LNCAP (cell line): ENCODE measurements at regions not wholly inside any gene's neighbourhood (a gene's known extent, or its start where the extent isn't known, plus 50 kb on each side); places are given as distances from the start of the nearest gene placed in this dataset.

ENCODE experiments used
- TF ChIP-seq, protein P1 (sequence below): fragments of 450-650 bp; IDR thresholded peaks from 2 replicates; pipeline ENCODE4 v1.5.1; 2017; ENCODE audit warnings: mild to moderate bottlenecking

DNA sequence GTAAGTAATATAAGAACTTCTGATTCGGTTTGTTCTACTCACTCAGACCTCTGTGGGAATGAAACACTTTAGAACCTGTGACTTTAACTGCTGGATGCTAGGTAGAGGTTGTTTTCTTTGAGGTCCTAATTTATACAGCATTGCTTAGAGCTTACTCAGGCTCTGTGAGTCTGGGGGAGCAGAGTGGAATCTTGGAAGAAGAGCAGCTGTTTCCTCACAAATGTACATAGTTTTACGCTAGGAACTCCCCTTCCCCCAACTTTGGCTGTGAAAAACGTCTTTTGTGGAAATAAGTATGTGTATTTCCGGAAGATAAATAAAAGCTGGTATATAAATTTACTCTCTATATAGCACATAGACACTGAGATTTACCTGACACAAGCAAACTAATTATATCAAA lies 141.4 kb downstream of the NAA11 start:
- TF ChIP-seq, protein P1, sequence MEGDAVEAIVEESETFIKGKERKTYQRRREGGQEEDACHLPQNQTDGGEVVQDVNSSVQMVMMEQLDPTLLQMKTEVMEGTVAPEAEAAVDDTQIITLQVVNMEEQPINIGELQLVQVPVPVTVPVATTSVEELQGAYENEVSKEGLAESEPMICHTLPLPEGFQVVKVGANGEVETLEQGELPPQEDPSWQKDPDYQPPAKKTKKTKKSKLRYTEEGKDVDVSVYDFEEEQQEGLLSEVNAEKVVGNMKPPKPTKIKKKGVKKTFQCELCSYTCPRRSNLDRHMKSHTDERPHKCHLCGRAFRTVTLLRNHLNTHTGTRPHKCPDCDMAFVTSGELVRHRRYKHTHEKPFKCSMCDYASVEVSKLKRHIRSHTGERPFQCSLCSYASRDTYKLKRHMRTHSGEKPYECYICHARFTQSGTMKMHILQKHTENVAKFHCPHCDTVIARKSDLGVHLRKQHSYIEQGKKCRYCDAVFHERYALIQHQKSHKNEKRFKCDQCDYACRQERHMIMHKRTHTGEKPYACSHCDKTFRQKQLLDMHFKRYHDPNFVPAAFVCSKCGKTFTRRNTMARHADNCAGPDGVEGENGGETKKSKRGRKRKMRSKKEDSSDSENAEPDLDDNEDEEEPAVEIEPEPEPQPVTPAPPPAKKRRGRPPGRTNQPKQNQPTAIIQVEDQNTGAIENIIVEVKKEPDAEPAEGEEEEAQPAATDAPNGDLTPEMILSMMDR, result no peak

DNA sequence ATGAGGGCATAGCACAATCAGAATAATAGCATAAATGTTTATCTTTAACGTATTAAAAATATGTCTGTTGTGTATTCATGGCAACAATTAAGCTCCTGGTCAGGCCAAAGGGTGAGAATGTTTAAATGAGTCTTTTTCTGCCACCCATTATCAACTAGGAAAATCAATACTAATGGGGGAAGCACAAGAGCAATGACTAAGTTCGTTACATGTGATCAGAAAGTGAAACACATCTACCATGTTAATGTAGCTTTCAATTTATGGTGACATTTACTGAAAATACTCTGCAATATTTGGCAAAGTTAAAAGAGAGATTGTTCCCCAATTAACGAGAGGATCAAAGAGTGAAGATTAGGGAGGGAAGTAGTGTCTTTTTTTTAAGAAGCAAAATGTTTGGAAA lies 143.7 kb downstream of the NAA11 start:
- TF ChIP-seq, protein P1, result no peak

DNA sequence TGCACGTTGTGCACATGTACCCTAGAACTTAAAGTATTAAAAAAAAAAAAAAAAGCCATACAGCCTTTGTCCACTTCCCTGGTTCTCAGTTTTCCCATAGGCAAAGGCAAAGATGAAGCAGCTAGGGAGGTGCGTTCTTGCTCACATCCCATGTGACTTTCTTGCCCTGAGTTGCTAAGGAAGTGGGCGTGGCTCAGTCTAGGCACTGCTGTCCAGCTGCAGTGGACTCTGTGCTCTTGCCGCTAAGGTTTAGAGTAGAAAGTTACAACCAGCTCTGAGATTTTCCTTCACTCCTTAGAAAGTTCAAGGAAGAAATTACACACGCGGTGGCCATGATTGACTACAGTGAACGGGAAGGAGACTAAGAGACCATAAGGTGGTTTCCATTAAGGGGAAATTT lies 144.7 kb downstream of the NAA11 start:
- TF ChIP-seq, protein P1, result no peak

DNA sequence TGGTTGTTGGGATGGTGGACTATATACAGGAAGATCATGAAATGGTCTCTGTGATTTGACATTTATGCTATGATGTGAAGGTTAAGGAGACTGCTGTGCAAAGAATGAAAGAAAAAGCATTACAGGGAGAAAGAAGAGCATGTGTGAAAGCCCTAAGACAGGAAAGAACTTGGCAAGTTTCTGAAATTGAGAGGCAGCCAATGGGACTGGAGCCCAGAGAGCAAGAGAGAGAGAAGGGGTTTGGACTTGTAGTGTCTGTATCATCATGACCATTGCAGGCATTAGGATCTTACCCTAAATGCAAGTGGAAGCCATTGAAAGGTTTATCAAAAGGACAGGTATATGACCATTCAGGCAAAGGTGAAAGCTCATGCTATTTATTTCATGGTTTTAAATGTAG lies 147.1 kb downstream of the NAA11 start:
- TF ChIP-seq, protein P1, result no peak

DNA sequence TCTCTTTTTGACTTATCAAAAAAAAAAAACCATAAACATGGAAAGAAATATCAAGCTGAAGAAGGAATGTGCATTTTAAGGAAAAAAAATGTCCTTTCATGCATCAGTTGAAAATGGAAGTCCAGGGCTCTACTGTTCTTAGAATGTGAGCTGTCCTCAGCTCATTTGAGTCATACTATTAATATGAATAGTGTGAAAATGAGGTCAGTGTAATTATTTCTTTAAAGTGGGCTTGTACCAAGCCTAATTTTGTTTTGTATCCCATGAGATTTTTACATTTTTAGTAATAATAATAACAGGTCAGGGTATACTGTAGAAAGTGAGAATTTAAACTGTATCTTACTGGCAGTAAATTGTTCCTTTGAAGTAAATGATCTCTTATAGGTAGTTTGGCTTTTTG lies 148.5 kb downstream of the NAA11 start:
- TF ChIP-seq, protein P1, result no peak

DNA sequence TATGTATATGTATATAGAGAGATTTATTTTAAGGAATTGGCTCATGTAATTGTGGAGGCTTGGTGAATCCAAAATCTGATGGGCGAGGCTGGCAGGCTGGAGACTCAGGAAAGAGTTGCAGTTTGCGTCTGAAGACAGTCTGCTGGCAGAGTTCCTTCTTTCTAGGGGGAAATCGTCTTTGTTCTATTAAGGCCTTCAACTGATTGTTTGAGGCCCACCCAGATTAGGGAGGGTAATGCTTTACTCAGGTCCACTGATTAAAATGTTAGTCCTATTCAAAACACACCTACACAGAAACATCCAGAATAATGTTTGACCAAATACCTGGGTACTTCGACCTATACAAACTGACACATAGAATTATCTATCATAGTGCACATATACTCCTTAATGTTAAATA lies 149.5 kb downstream of the NAA11 start:
- TF ChIP-seq, protein P1, result no peak

DNA sequence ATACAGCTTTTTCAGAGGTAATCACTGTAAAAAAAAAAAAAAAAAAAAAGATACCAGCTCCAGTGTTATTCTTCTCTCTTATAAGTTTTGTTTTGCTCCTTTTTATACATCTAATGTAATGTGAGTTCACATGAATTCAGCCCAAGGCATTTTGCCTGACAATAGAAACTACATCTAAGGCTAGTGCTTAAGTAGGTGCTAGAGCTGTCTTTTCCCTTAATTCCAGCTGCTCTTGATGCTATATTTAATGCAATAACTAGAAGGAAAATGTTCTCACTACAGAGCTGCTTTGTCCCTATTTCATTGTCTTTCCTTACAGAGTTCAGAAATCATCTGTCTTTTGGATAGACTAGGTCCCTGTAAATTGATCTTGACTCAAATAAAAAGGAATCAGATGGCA lies 150.1 kb downstream of the NAA11 start:
- TF ChIP-seq, protein P1, result no peak

DNA sequence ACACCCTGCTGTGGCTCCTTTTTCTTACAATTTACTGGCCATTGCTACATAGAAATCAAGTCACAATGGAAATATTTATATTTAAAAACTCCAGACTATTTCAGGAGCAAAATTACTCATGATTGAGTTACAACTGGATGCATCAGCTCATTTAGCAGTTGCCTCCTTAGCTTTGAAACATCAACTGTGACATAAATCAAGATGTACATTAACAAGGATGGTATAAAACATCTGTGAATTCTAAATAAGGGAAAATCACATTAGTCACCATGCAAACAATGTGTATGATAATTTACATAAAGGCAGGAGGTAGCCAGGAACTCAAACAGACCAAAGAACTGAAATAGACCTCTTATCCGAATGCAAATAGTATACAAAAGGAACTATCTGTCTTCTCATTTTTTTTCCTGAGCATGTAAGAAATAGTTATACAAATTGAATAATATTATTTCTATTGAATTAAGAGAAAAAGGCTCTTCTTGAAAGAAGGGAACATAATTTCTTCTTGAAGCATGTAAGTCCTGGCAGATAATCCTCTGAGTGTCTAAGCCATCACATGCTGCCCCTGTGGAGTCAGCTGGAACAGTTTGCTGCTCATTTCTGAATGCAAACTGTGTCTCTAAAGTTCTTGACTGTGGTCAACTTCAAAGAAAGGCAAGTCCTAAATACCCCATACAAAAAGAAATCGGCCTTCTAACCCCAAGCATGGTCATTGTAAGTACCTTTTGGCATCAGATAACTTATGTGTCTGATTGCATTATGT lies 151.2 kb downstream of the NAA11 start:
- TF ChIP-seq, protein P1, result no peak
